Uterus (tissue), 2 donors: ENCODE measurements at regions not wholly inside any gene's neighbourhood (a gene's known extent, or its start where the extent isn't known, plus 50 kb on each side); places are given as distances from the start of the nearest gene placed in this dataset.

Source experiments
- CTCF ChIP-seq, 4 experiments: fragments of 200-600 bp in 2 of 4; fragments of 450-650 bp in 2 of 4; sonication (generic) in 2 of 4; IDR thresholded peaks; one replicate each; pipeline ENCODE4 v1.5.1; 2016 to 2019; ENCODE audit warnings: antibody characterized with exemption in 4 of 4, mild to moderate bottlenecking in 2 of 4, moderate library complexity in 1 of 4
- POLR2A ChIP-seq, 2 donors: fragments of 450-650 bp; IDR thresholded peaks; one replicate each; pipeline ENCODE4 v1.6.1; 2016; ENCODE audit warnings: antibody characterized with exemption in 2 of 2, mild to moderate bottlenecking in 1 of 2, moderate library complexity in 1 of 2

- TF ChIP-seq CTCF (IDR thresholded peaks at IDR 0.05) (no peak), POLR2A (IDR thresholded peaks at IDR 0.05) (no peak)
Measured at GRCh38 chr5:163318707-163319106, 118.7 kb upstream of the CCNG1 start.
